HEK293 (cell line): ENCODE measurements at regions not wholly inside any gene's neighbourhood (a gene's known extent, or its start where the extent isn't known, plus 50 kb on each side); places are given as distances from the start of the nearest gene placed in this dataset.

ENCODE experiments used
- ZBTB21 ChIP-seq: fragments of 450-650 bp; formaldehyde crosslinking; IDR thresholded peaks from 2 replicates; pipeline ENCODE4 v1.5.1; 2017; ENCODE audit warnings: missing biosample characterization, missing genetic modification characterization
- ZNF174 ChIP-seq: fragments of 450-650 bp; formaldehyde crosslinking; IDR thresholded peaks from 2 replicates; pipeline ENCODE4 v1.5.0; 2017; ENCODE audit warnings: missing biosample characterization, mild to moderate bottlenecking, missing genetic modification characterization
- TF ChIP-seq, protein P1 (sequence below): sonication (generic); formaldehyde crosslinking; IDR thresholded peaks from 2 replicates; pipeline ENCODE4 v1.8.1; 2022; ENCODE audit warnings: mild to moderate bottlenecking, moderate library complexity, missing genetic modification reagents
- TF ChIP-seq, protein P2 (sequence below): fragments of 450-650 bp; formaldehyde crosslinking; IDR thresholded peaks from 2 replicates; pipeline ENCODE4 v1.5.1; 2016; ENCODE audit warnings: missing biosample characterization, missing genetic modification characterization

DNA sequence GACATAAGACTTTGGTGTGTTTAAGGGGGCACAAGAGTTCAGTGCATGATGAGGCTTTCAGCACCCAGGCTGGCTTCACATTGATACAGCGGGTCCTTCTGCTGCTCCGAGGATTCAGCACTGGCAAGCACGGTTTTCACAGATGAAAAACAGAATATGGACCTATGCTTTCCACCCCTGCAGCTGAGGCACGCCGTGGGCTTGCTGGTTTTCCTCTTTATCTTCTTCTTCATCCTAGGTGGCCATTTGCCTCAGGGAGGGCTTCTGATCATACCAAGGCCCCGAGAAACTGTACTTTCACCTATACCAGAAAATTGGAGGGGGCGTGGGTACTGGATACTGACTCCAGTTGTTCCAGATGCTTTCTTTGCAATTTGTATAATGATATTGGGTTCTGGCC is 277.1 kb upstream of the ZNF32 start:
- TF ChIP-seq, protein P1, sequence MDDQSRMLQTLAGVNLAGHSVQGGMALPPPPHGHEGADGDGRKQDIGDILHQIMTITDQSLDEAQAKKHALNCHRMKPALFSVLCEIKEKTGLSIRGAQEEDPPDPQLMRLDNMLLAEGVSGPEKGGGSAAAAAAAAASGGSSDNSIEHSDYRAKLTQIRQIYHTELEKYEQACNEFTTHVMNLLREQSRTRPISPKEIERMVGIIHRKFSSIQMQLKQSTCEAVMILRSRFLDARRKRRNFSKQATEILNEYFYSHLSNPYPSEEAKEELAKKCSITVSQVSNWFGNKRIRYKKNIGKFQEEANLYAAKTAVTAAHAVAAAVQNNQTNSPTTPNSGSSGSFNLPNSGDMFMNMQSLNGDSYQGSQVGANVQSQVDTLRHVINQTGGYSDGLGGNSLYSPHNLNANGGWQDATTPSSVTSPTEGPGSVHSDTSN (CRISPR knock-in tag): no peak
- TF ChIP-seq ZBTB21 (tag by site-specific recombination) (no peak), ZNF174 (tag by site-specific recombination) (no peak)
- TF ChIP-seq, protein P2, sequence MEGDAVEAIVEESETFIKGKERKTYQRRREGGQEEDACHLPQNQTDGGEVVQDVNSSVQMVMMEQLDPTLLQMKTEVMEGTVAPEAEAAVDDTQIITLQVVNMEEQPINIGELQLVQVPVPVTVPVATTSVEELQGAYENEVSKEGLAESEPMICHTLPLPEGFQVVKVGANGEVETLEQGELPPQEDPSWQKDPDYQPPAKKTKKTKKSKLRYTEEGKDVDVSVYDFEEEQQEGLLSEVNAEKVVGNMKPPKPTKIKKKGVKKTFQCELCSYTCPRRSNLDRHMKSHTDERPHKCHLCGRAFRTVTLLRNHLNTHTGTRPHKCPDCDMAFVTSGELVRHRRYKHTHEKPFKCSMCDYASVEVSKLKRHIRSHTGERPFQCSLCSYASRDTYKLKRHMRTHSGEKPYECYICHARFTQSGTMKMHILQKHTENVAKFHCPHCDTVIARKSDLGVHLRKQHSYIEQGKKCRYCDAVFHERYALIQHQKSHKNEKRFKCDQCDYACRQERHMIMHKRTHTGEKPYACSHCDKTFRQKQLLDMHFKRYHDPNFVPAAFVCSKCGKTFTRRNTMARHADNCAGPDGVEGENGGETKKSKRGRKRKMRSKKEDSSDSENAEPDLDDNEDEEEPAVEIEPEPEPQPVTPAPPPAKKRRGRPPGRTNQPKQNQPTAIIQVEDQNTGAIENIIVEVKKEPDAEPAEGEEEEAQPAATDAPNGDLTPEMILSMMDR: no peak
